ENCODE measurements at regions not wholly inside any gene's neighbourhood (a gene's known extent, or its start where the extent isn't known, plus 50 kb on each side); places are given as distances from the start of the nearest gene placed in this dataset.

DNA sequence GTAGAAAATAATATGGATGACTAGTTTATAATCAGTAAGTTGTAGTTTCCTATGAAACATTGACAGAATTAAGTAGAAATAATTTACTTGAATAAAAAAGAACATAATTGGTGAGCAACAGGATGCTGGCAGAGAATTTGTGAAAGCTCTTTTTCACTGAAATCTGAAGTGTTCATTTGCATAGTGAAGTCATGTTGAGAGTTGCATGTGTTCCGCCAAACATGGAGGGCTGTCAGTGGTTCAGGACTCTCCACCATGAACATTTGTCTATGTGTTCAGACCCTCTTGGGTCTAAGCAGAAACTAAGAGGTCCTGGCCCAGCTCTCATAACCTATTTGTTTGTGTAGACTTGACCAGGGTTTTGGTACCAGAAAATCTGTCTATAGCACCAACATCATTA, 182.5 kb upstream of the LINC00305 start:
- no peak for DNase-seq

DNA sequence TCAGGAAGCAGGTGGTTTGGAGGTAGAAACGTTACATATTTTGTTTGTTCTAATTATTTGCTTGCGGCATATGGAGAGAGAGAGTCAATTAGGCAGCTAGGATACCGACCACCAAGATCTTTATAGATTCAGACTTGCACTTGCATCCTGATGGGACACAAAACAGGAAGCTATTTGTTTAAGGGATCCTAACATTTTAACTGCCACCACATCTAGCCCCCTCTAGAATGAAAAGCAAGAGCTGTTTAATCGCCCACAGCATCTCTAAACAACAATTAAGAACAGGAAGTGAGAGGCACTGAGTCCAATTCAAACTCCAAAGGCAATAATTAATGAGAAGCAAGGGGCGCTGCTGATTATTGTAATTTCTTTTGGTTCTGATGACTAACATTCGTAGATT, 182.0 kb upstream of the LINC00305 start:
- DNase-seq = no peak

DNA sequence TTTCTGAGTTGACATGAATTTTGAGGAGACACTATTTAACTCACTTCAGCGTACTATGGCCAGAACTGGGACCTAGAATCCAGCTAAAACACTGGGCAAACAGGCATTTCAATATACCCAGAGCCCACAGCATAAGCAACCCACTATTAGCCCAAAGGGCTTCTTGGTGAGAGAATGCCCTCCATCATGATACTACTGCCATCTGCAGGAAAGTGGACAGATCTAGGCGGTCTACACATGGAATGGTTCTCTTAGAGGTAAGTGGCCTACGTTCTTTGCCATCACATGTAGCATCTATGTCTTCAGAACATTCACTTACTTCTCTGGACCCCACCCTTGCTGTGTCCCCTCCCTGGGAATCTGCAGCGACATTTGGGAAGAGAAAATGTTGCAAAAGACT, 181.3 kb upstream of the LINC00305 start:
- DNase-seq = peak in 4 of 51 donors; percentile 0 to 12 (median 2)

DNA sequence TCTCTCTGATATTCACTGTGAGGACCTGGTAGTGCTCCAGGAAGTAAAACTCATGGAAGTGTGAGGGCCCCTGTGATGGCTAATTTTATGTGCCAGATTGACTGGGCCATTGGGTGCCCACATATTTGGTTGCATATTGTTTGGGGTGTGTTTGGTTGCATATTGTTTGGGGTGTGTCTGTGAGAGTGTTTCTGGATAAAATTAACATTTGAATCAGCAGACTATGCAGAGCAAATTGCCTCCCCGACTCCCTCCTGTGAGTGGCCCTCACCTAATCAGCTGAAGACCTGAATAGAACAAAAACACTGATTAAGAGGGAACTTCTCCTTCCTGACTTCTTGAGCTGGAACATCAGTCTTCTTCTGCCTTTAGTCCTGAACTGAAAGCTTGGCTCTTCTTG, 173.3 kb upstream of the LINC00305 start:
- DNase-seq = no peak

DNA sequence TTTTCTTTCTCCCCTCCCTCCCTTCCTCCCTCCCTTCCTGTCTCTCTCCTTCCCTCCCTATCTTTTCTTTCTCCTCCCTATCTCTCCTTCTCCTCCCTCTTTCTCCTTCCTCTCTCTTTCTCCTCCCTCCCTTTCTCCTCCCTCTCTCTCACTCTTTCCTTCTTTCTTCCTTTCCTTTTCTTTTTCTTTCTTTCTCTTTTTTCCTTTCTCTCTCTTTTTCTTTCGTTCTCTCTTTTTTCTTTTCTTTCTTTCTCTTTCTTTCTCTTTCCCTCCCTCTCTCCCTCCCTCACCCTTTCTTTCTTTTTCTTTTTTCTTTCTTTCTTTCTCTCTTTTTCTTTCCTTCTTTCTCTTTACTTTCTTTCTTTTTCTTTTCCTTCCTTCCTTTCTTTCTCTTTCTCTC, 169.7 kb upstream of the LINC00305 start:
- DNase-seq = no peak

DNA sequence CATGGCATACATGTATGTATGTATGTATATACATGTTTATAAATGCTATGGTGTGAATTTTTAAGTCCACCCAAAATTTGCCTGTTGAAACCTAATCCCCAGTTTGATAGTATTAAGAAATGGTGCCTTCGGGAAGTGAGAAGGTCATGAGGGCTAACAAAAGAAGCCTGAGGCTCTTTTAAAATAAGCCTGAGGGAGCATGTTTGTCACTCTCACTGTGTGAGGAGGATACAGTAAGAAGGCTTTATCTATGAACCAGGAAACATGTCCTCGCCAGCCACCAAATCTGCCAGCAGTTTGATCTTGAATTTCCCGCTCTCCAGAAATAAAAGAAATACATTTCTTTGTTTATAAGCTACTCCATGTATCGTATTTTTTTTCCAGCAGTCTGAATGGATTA, 163.0 kb upstream of the LINC00305 start:
- DNase-seq = no peak

DNA sequence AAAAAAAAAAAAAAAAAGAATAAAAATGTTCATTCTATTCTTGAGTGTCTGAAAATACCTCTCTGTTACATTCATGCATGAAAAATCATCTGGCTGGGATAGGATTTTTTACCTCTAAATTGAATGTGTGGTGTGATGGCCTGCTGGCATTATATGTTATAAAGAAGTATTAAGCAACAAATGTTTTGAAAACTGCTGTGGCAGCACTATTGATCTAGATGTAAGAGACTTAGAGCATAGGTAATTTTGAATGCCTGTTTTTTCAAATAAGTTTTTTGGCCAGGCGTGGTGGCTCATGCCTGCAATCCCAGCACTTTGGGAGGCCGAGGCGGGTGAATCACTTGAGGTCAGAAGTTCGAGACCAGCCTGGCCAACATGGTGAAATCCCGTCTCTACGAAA, 147.0 kb upstream of the LINC00305 start:
- no peak for DNase-seq

DNA sequence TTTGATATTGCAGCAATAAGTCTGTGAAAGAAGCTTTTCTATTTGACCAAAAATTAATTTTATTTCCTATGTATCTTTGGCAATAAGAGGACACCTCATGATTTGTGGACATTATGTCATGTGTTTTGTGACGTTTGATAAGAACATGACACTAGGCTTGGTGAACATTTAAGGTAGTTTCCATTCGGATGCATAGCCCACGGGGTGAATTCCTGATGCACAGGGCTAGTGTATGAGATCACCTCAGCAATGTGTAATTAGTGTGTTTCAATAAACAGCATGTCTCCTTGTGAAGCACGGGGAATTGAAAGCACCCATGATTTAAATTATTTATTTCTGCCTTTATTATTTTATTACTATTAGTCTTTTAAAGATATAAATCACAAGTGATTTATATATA, 146.1 kb upstream of the LINC00305 start:
- DNase-seq = no peak

DNA sequence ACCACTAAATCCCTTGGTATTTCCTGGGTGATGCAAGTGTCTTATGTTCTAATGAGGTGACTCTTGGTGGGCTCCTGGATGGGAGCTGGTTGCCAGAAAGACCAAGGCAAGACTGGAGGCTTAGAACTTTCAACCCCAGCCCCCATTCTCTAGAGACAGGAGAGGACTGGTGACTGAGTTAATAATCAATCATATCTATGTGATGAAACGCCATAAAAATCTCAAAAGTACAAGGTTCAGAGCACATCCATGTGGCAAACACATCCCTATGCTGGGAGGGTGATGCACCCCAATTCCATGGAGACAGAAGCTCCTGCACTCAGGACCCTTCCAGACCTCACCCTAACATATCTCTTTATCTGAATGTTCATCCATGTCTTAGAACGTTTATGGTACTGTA, 139.5 kb upstream of the LINC00305 start:
- no peak for DNase-seq

DNA sequence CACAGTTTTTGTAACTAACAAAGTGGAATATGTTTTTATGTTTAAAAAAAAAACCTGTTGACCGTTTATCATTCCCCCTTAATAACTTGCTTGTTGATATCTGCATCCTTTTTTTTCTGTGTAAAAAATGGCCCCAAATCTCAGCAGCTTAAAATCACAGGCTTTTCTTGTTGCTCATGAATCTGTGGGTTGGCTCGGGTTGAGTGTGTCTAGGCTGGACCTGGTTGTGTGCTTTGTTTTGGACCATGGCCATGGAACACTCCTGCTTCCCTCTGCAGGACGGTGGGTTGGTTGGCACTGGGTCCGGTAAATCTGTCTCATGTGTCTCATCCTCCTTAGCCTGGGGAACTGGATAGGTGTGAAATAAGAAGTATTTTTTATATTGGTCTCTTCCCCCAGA, 139.0 kb upstream of the LINC00305 start:
- no peak for DNase-seq

DNA sequence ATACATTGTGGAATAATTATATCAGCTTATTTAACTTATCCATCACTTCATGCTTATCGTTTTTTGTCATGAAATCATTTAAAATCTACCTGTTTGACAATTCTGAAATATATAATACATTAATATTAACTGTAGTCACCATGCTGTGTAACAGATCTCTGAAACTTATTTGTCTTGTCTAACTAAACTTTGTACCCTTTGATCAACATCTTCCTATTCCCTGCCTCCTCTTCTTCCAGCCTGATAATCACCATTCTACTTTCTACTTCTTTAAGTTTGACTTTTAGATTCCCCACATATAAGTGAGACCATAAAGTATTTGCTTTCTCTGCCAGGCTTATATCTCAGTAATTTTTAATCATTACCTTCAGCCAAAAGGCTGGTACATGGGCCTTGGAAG, 134.2 kb upstream of the LINC00305 start:
- no peak for DNase-seq

DNA sequence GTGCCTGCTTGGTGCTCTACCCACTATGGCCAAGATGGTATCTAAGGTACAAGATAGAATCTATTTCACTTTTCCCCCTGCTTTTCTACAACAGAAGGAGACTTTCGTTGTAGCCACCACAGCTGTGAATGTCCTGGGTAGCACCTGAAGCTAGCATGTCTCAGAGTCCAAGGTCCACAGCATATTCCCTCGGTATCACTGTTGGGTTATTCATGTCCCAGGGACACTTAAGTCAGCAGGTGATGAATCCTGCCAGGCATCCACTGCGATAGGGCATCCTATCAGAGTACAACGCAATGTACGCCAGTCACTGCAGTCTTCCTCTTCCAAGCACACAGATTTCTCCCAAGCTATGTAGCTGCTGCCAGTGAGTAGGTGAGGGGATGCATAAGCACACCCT, 129.1 kb upstream of the LINC00305 start:
- no peak for DNase-seq

DNA sequence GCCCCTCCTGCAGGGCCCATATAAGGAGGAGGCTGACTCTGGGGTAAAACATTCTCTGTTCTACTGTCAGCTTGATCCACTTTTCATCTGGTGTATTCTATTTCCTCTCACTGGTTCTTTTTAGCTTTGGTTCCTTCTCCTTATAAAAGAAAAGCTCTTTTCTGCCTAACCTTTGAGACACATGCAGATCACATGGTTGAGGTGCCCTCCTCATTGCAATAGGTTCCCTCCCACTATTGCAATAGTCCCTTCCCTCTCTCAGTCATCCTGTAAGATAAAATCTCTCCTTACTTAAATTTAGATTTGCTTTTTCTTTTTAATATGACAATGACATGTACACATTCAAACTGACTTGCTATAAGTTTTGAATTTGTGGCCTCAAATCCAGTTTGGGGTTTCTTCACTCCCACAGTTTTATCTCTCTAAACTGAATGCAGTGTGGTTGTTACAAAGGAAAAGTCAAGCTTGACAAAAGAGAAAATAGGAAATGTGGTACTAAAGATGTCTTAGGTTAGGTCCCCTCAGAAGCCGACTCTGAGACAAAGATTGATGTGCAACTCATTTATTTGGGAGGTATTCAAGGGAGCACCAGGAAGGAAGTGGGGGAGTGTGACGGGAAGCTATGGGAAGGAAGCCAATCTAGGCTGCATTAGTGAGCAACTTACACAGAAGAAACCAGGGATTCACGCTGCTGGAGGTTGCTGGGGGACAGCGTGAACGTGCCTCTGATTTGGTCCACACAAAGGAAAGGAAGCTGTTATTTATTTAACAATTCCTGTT, 127.6 kb upstream of the LINC00305 start:
- no peak for DNase-seq

DNA sequence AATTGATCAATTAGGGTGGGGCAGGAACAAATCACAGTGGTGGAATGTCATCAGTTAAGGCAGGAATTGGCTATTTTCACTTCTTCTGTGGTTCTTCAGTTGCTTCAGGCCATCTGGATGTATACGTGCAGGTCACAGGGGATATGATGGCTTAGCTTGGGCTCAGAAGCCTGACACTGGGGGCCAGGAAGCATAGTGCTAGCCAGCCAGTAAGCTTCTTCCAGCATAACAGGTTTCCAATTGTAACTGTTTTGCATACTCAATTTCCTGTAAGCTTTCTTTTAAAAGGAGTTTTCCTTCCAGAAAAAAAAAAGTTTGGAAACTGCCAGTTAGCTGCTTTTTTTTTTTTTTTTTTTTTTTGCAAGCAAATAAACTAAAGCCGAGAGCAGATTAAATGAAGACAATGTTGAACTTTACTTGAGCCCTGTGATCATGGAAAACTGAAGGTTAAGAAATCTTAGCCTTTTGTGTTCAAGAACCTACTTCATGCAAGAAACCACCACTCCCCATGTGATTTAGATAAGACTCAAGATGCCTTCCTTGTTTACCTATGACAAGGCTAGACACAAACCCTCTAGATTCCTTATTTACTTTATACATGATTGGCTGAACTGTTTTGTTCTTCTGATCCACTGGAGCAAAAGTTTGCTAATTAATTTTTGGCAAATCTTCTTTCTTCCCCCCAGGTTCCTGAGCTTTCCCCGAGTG, 126.9 kb upstream of the LINC00305 start:
- DNase-seq = no peak

DNA sequence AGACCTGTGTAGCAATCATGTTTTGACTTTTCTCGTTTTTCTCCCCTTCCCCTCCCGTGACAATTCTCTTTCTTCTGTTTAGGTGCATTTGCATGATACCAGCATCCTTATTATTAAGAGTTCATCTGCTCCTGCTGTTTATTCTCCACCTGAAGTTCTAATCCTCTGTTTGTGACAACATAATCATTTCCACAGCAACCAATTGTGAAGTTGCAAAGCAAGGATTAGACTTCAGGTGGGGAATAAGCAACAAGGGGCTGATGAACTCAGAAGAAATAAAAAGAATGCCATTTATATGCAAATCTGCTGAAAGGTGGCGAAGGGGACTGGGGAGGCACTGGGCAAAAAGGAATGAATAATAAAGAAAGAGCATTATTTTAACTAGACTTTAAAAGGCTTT, 124.8 kb upstream of the LINC00305 start:
- DNase-seq = no peak

DNA sequence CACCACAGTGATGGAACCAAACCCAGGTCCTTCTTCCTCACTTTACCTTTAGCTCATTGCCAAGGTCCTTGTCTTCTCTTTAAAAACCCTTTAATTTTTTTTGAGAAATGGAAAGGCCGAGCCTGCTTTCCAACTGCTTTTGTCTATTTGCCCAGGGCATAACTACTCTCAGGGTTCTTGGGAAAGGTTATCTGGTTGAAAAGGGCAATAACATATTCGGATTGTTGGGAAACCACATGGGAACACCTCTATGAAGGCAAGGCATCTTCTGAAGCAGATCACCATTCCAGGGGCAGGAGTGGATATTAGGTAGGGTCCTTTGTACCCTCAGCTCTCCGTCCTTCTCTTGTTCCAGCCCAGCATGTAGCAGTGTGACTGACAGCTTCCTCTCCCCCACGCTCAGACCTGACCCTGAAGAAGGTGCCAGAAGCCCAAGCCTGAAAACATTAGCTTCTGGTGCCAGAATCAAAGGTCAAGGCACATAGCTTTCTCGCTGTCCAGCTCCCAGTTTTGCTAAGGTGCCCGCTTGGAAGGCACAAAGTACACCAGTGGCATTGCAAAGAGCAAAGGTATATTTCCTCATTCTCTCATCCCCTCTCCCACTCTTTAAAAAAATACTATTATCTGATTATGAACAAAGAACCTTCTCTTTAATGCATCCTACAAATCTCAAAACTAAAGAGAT, 123.2 kb upstream of the LINC00305 start:
- DNase-seq = no peak

DNA sequence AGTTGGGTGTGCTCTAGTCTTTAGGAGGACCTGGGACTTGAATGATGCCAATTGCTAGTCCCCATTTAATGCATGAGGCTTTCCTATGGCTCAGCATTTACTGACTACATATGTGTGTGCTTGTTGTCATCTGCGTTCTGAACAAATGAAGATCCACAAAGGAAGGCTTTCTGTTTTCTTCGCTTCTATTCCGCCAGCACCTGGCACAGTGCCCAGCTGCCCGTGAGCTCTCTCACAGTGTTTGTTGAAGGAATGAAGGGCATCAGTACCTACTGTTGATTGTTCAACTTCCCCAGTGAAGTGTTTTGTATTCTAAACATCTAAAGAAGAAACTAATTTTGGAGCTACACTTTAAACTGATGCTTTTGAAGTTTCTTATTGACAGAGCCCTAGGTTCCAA, 122.4 kb upstream of the LINC00305 start:
- peak in 5 of 51 donors; percentile 1 to 7 (median 4) for DNase-seq

DNA sequence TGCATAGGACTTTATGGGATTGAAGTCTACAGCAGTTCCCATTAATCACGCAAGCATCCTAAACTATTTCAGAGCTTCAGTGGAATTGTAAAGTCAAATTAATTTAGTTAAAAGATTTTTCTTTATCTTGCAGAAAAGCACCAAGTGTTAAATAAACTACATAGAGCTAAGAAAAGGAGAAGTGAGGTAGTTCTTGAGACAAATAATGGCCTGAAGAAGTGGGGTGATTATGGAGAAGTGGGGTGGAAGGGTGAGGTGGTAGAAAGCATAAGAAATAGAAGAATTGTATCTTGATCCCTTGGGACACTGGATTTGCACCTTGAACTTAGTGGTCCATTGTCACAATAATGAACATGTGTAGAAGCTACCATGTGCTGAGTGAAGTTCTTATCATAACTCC, 121.7 kb upstream of the LINC00305 start:
- DNase-seq = no peak

DNA sequence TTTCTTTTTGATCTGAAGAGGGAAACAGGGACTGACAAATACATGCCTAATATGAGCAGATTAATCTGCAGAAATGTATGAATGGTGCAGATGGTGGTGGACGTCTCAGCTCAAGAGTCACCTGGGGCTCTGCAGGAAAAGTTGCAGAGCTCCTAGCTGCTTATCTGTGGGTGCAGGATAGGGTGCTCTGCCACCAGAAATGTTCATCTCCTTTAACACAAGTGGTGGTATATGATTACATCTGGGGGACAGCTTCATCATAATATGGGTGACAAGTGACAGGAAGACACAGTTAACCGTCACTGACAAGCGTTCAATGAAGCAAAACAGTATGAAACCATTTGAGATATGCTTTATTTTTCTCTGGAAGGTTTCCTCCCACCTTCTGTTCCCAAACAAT, 121.2 kb upstream of the LINC00305 start:
- DNase-seq = no peak

DNA sequence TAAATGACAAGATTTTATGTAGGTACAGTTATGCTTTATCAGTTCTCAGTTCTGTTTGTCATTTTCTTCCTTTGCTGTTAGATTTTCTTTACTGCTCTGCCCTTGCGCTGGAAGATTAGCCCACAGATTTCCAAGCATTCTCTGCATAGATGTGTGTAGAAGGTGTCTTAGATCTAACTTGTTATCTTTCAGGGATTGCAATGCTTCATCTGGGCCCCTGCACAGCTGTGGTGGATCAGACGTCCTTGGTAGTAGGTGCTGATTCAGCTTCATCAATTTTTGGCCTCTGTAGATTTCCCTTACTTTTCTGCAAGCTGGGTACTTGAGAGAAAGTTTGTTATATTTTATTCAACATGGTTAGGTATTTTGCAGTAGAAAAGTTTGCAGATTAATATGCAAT, 115.3 kb upstream of the LINC00305 start:
- DNase-seq = no peak

DNA sequence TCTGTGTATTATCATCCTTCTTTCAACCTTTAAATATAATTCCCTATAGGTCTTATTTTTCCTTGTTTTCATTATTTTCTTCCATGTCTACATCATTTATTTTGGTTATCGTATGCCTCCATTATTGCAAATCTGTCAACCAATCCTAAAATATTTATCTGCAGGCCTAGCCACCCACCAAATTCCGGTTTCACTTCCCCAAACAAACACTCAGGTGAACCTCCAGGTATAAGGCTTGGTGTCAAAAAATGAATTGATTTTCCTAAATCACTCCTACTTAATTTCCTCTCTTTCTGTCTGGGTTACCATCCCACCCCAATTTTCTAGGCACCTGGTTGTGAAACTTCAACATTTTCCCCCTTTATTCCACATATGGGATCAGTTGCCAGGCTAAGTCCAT, 111.9 kb upstream of the LINC00305 start:
- no peak for DNase-seq

DNA sequence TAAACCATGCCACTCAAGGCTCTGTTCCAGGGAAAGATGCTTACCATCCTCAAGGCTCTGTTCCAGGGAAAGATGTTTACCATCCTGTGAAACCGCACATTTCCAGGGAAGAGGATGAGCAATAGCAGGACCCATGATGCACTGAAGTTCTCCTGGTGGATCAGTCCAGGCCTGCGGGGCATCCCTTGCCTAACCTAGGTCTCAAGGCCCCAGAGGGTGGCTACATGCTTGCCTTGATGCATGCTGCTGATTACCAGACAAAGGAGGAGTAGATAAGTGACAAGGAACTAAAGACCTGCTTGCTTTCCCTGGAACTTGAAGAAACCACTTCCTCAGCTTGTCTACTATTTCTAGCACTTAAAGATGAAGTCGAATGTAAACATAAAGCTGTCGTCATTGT, 111.0 kb upstream of the LINC00305 start:
- no peak for DNase-seq

DNA sequence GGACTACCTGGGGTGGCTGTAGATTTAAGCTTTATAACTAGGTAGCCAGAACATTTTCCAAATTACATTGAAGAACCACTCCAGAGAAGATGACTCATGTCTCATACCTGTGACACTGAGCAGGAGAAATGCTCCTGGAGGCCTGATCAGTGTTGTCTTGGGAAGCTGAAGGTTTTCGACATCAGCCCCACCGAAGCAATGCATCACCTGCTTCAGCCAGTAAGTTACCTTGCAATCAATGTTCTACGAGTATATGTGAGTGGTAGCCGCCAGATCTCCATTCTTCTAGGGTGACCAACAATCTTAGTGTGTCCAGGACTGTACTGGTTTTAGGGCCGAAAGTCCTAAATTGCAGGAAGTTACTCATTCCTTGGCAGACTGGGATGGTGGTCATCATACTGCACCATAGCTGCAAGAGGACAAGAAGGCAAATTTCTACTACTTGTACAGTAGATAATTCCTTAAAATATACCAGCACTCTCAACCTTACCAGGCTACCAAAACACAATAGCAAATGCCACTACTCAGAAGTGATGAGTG, 109.3 kb upstream of the LINC00305 start:
- DNase-seq = no peak
